Cardiac fibroblast (primary cell): ENCODE measurements at regions not wholly inside any gene's neighbourhood (a gene's known extent, or its start where the extent isn't known, plus 50 kb on each side); places are given as distances from the start of the nearest gene placed in this dataset.
A peak's percentile ranks its signal among the peaks of the same experiment; 100 is the strongest.

ENCODE experiments used
- DNase-seq, 2 donors: peaks; one replicate each; pipeline versions ENCODE4 v3.0.0 to v3.0.0-alpha.2; 2010; ENCODE audit warnings: low read depth in 2 of 2
- H3K4me3 ChIP-seq, 2 donors: replicated peaks in 1 of 2; 1 replicate in 1 of 2; 2 replicates in 1 of 2; pipeline ENCODE4 v1.5.1; 2011; ENCODE audit warnings: low read depth in 2 of 2, low read length in 2 of 2, mild to moderate bottlenecking in 2 of 2, moderate library complexity in 1 of 2
- TF ChIP-seq, protein P1 (sequence below): IDR thresholded peaks from one replicate; pipeline ENCODE4 v1.5.1; 2011; ENCODE audit warnings: low read depth, mild to moderate bottlenecking, low read length, inconsistent platforms

DNA sequence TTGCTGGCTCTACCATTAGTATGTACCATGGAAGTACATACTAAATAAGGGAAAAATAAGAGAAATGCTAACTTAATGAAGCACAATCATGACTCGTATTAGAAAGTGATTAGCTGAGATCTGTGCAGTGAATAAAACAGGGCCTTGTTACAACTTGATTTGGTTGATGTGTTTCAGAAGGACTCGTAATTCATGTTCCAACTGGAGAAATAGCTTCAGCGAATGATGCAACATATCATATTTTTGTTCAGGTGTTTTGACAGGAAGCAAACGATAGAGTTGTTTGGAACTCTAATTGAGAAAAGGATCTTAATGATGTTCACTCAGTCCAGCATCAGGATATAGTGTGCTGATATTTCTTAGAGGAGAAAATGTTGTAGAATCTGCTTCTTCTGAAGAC is 474.6 kb upstream of the WWC1 start:
- no peak for DNase-seq
- TF ChIP-seq, protein P1, sequence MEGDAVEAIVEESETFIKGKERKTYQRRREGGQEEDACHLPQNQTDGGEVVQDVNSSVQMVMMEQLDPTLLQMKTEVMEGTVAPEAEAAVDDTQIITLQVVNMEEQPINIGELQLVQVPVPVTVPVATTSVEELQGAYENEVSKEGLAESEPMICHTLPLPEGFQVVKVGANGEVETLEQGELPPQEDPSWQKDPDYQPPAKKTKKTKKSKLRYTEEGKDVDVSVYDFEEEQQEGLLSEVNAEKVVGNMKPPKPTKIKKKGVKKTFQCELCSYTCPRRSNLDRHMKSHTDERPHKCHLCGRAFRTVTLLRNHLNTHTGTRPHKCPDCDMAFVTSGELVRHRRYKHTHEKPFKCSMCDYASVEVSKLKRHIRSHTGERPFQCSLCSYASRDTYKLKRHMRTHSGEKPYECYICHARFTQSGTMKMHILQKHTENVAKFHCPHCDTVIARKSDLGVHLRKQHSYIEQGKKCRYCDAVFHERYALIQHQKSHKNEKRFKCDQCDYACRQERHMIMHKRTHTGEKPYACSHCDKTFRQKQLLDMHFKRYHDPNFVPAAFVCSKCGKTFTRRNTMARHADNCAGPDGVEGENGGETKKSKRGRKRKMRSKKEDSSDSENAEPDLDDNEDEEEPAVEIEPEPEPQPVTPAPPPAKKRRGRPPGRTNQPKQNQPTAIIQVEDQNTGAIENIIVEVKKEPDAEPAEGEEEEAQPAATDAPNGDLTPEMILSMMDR, result no peak
- H3K4me3 ChIP-seq, result no peak overlapping the region

DNA sequence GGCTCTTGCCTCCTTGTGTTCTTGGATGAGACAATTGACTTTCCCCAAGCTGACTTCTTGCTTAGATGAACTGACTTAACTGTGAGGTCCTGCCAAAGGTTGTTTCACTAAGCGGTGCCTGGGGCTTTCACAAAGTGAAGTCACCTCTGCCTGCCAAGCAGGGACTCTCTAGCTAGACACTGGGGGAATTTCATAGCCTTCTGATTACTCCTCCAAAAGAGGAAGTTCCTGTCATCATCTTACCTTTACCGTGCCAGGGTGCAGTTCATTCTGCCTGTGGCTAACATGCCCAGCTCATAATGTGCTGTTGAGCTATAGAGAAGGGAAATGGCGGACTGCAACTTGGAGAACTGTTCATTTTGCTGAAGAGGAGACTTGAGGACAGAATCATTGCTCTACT is 472.0 kb upstream of the WWC1 start:
- TF ChIP-seq, protein P1, result no peak
- no peak for DNase-seq
- no peak overlapping the region for H3K4me3 ChIP-seq

DNA sequence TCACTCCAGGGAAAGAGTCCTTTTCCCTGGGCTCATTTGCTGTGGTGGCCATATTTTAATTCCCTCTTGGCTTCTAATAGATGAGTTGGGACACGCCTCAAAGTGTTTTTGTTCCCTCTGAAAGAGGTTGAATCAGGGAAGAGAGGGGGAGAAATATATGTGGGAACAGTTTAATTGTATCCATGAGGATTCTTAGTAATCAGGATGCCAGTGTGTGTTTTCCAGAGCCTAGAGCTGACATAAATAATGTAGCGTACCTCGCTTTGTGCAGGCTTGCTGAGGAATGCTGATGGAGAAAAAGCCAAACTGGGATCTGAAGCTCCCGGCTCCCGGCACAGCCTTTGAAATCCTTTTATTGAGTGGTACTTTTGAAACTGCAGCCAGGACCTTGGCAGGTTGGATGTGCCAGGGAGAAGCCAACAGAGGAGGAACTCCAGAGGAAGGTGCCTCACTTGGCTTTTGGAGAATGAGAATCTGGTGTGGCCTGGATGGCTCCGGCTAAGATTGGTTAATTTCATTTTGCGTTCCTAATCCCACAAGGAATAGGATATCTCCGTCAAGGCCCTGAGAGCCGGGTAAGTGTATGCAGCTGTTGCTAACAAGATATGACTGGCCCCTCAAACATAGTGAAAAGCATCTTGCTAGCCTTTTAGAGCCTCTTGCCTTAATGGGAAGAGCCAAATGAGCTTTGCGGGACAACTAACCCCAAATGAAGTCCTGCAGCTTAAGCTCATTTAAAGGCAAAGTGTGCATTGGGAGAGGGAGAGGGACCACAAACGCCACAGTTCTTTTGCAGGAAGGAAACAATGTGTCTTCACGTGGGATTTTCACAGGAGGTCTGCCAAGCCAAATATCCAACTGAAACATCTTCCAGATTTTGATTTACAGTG is 471.1 kb upstream of the WWC1 start:
- TF ChIP-seq, protein P1, result no peak
- no peak for DNase-seq

DNA sequence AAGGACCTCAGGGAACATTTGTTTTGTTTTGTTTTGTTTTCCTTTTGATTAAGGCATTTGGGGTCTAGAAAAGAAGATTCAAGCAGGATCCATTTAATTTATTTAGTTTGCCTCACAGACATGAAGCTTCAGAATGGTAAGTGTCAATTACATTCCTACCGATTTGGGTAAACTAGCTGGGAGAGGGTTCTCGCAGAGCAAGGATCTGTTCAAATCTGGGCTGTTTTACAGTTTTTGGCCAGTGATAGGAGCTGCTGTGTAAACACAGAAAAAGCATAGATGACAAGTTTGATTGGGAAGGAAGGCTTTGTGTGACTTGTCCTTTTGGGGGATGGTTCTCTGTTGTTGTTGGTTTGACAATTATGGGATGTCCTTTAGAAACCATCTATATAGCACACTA is 470.3 kb upstream of the WWC1 start:
- H3K4me3 ChIP-seq, result no peak overlapping the region
- DNase-seq, result peak in 1 of 2 donors; percentile 10
- TF ChIP-seq, protein P1, result no peak

More for the DNA sequence above, 471.1 kb upstream of the WWC1 start:
- H3K4me3 ChIP-seq, result no peak overlapping the region

DNA sequence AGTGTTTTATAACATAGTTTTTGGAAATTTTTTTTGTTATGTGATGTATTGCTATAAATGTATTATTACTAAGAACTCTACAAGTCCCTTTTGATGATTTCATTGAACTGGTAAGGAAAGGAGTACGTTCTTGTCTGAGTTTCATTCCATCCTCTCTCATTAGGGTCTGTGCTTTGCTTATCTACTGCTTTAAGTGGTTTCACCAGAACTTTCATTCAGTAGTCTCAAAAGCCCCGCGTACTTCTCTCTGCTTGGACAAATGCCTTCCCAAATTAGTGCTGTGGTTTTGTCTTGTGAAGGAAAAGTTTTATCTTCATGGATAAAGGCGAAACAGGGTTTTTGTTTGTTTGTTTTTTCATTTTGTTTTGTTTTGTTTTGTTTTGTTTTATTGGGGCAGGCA is 469.8 kb upstream of the WWC1 start:
- peak in 1 of 2 donors; percentile 8 for DNase-seq
- TF ChIP-seq, protein P1, result no peak
- no peak overlapping the region for H3K4me3 ChIP-seq

DNA sequence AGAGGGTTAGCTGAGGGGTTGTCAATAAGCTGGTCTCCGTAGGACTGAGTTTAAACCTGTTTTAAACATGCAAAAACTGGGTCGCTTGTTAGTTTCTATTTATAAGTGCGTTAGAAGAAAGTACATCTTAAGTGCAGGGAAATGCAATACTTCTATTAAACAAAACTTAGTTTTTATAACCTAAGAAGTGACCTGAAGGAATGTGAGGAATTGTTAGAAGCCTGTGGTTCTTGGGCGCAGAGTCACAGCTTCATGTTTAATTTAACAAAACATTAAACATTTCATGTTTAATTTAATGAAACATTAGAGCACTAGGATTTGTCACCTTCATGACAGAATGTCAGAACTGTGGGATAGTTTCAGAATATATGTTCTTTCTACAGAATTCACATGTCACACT is 469.2 kb upstream of the WWC1 start:
- DNase-seq, result no peak
- no peak overlapping the region for H3K4me3 ChIP-seq
- TF ChIP-seq, protein P1, result no peak
